Stimulated activated CD4-positive, alpha-beta T cell treated with anti-CD3 and anti-CD28 coated beads, TNF-alpha, amount 100 ng/mL, for 4 hours (primary cell): ENCODE measurements at regions not wholly inside any gene's neighbourhood (a gene's known extent, or its start where the extent isn't known, plus 50 kb on each side); places are given as distances from the start of the nearest gene placed in this dataset.
"Not testable (repeated sequence)": the region's sequence is repeated elsewhere in the genome, so short reads cannot be mapped to it uniquely, and the experiment has no call there.

ENCODE experiments used
- DNase-seq, 3 experiments: peaks; one replicate each; pipeline ENCODE4 v3.0.0-alpha.2; 2020; ENCODE audit warnings: low read depth in 3 of 3

GRCh38 chr2:22086726-22087125, 963.0 kb downstream of the TDRD15 start:
- no peak for DNase-seq

- DNase-seq, result not testable (repeated sequence)
Observed at GRCh38 chr2:22103617-22104016, 979.8 kb downstream of the TDRD15 start.

- no peak for DNase-seq
Observed at GRCh38 chr2:22110244-22110651, 986.5 kb downstream of the TDRD15 start.

- DNase-seq, result no peak
Observed at GRCh38 chr2:22124003-22124402, 1000.2 kb downstream of the TDRD15 start.

GRCh38 chr2:22126106-22126505, 1002.3 kb downstream of the TDRD15 start:
- no peak for DNase-seq

GRCh38 chr2:22126978-22127377, 1003.2 kb downstream of the TDRD15 start:
- DNase-seq, result no peak

GRCh38 chr2:22134421-22134820, 1010.7 kb downstream of the TDRD15 start:
- no peak for DNase-seq

- no peak for DNase-seq
Observed at GRCh38 chr2:22136446-22136845, 1012.7 kb downstream of the TDRD15 start.

GRCh38 chr2:22143840-22144239, 1020.1 kb downstream of the TDRD15 start:
- DNase-seq, result no peak

GRCh38 chr2:22153931-22154613, 1030.3 kb downstream of the TDRD15 start:
- no peak for DNase-seq

- not testable (repeated sequence) for DNase-seq
Observed at GRCh38 chr2:22156661-22157060, 1032.9 kb downstream of the TDRD15 start.

GRCh38 chr2:22167256-22167655, 1043.5 kb downstream of the TDRD15 start:
- no peak for DNase-seq

- DNase-seq, result no peak
Observed at GRCh38 chr2:22175003-22175402, 1051.2 kb downstream of the TDRD15 start.

GRCh38 chr2:22185251-22185650, 1061.5 kb downstream of the TDRD15 start:
- DNase-seq, result no peak

- DNase-seq, result not testable (repeated sequence)
Observed at GRCh38 chr2:22186261-22186828, 1062.6 kb downstream of the TDRD15 start.

GRCh38 chr2:22189893-22190480, 1066.2 kb downstream of the TDRD15 start:
- no peak for DNase-seq

GRCh38 chr2:22194218-22194617, 1070.5 kb downstream of the TDRD15 start:
- no peak for DNase-seq

- DNase-seq, result no peak
Observed at GRCh38 chr2:22196806-22197205, 1073.0 kb downstream of the TDRD15 start.

- no peak for DNase-seq
Observed at GRCh38 chr2:22198381-22199283, 1074.9 kb downstream of the TDRD15 start.

GRCh38 chr2:22199994-22200393, 1076.2 kb downstream of the TDRD15 start:
- DNase-seq, result no peak

GRCh38 chr2:22209545-22209944, 1085.8 kb downstream of the TDRD15 start:
- DNase-seq, result no peak

GRCh38 chr2:22213237-22213636, 1089.5 kb downstream of the TDRD15 start:
- DNase-seq, result no peak
